Retinal pigment epithelial cell (primary cell): ENCODE measurements at regions not wholly inside any gene's neighbourhood (a gene's known extent, or its start where the extent isn't known, plus 50 kb on each side); places are given as distances from the start of the nearest gene placed in this dataset.

ENCODE experiments used
- DNase-seq: peaks from one replicate; pipeline ENCODE4 v3.0.0-alpha.2; 2010; ENCODE audit warnings: low read depth
- H3K4me3 ChIP-seq: 2 replicates; pipeline ENCODE4 v1.5.1; 2011; ENCODE audit warnings: mild to moderate bottlenecking, low read length, control low read depth, moderate library complexity
- TF ChIP-seq, protein P1 (sequence below): conservative IDR thresholded peaks from 2 replicates; pipeline ENCODE4 v1.5.1; 2011; ENCODE audit warnings: low read depth, low read length, control low read depth, inconsistent platforms

DNA sequence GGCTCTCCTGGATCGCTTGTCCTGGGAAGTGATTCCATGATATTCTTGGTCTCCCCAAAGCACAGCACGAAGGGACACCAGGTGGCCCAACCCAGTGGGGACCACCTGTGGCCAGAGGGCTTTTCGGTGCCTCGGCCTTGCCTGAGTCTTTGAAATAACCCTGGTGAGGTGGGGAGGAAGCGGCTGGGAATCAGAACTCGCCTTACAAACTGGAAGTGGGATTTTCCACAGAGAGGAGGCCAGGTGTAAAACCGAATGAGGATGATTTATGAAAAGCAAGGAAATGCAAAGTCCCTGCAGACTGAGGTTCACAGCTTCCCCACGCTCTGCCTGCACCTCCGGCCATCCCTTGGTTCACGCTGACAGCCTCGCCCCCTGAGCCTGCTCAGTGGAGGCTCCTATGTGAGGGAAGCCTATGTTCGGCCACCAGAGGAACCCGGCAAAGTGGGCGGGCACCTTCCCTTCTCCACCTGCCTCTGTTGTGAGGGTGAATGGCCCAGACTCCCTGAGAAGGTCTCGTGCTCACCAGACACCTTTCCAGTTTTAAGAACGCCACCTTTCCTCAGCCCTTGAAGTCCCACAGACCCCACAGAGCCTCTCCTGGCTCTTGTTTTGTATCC lies 133.8 kb upstream of the CST7 start:
- TF ChIP-seq, protein P1, sequence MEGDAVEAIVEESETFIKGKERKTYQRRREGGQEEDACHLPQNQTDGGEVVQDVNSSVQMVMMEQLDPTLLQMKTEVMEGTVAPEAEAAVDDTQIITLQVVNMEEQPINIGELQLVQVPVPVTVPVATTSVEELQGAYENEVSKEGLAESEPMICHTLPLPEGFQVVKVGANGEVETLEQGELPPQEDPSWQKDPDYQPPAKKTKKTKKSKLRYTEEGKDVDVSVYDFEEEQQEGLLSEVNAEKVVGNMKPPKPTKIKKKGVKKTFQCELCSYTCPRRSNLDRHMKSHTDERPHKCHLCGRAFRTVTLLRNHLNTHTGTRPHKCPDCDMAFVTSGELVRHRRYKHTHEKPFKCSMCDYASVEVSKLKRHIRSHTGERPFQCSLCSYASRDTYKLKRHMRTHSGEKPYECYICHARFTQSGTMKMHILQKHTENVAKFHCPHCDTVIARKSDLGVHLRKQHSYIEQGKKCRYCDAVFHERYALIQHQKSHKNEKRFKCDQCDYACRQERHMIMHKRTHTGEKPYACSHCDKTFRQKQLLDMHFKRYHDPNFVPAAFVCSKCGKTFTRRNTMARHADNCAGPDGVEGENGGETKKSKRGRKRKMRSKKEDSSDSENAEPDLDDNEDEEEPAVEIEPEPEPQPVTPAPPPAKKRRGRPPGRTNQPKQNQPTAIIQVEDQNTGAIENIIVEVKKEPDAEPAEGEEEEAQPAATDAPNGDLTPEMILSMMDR, result no peak
- no peak for DNase-seq
- H3K4me3 ChIP-seq, result no peak overlapping the region

DNA sequence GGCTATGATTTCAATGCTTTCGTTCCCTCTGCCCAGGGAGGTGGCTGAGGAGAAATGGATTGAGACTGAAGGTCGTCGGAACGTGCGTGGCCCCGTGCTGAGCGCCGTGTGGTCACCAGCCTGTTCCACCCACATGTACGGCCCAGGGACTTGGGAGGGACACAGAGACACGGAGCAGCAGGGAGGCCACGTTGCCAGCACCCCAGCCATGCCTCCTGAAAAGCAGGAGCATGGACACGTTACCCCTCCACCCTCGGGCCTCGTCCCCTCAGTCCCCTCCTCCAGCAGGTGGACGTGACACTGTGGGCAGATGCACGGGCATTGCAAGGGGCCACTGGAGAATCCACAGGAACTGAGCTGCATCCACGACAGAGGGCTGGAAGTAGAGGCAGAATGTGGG lies 133.1 kb upstream of the CST7 start:
- no peak overlapping the region for H3K4me3 ChIP-seq
- no peak for DNase-seq
- TF ChIP-seq, protein P1, result no peak

DNA sequence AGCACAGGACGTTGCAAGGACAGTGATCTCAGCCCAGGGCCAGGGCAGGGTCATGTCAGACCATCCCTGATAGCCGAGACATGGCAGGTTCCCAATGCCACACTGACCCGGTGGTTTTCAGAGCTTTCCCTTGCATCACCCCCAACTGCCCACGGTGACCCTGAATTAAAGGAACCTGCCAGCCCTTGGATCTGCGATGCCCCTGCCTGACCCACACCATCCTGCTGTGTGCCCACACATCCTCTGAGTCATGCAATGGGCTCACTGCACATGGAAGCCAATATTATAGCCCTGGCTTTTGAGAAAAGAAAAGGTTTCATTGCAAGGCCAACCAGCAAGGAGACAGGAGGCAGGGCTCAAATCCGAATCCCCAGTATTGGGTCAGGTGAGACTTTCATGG lies 132.6 kb upstream of the CST7 start:
- no peak overlapping the region for H3K4me3 ChIP-seq
- TF ChIP-seq, protein P1, result no peak
- no peak for DNase-seq

DNA sequence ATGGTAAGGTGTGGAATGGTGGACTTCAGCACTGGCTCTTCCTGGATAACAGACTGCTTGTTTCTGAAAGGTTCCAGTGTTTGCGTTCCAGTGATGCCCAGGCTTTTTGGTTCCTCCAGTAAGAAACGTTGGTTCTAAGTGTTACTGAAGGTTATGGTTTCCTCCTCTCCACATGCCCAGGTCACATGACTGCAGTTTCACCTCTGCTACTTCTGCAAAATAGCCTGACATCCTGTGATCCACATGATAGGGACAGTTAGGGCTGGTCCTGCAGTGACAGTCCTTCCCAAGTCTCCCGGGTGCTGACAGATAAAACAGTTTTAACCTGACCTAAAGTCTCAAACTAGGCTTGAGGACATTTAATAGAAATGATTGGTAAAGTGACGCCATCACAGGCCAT lies 132.2 kb upstream of the CST7 start:
- no peak overlapping the region for H3K4me3 ChIP-seq
- TF ChIP-seq, protein P1, result no peak
- DNase-seq, result no peak

DNA sequence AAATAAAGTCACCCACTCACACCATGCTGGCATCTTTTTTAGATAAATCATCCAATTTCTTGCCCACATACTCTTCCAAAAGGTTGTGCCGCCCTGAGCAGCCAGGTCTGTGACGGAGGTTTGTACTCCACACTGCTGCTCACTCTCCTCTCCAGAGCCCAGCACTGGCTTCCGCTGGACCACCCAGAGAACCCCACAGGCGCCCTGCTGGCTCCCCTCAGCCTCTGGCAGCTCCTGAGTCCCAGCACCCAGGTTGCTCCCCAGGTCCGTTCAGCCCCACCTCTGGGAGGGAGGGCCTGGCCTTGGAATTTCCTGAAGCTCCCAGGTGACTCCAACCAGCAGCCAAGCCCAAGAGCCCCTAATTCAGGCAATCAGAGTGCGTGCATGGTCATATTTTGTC lies 131.7 kb upstream of the CST7 start:
- H3K4me3 ChIP-seq, result no peak overlapping the region
- TF ChIP-seq, protein P1, result no peak
- no peak for DNase-seq

DNA sequence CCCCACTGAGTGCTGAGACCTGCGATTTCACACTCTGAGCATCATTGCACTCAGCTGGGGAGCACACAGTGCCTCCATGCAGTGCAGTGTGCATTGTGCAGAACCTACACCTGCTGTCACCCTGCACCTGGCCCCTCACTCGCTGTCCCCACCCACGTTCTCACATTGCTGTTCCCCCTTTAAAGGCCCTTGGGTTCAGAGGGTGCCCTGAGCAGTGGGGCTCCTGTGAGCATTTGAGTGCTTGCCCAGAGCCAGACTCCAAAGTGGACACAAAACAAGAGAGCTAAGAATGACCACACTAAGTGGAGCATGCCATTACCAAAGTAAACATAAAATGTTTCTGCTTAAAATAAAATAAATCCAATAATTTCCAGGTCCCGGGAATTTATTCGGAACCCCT lies 131.0 kb upstream of the CST7 start:
- DNase-seq, result no peak
- TF ChIP-seq, protein P1, result no peak
- H3K4me3 ChIP-seq, result no peak overlapping the region

DNA sequence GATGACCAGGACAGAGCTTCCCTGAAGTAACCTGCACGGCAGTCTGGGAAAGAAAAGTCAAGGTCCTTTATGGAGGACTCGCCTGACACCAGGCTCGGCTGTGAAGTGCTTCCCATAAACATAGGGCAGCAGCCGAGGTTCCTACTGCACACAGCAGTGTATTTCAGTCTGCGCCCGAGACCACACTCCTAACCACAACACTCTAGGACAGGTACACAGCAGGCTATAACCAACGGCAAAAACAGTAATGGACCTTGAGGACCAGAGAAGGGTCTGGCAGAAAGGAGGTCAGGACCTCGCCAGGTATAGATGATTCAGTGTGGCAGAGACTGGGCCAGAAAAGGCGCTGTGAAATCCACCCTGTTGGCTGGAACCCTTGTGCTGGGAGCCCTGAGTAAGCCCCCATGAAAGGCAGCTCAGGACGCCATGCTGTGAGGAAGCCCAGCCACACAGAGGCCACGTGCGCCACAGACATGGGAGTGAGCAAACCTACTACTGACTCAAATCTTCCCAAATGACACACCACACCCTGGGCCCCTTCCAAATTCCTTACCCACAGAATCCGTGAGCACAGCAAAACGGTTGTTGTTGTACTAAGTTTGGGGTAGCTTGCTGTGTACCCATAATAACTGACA lies 129.6 kb upstream of the CST7 start:
- no peak overlapping the region for H3K4me3 ChIP-seq
- TF ChIP-seq, protein P1, result no peak
- no peak for DNase-seq
